HPDE6-E6E7 (cell line): ENCODE measurements at regions not wholly inside any gene's neighbourhood (a gene's known extent, or its start where the extent isn't known, plus 50 kb on each side); places are given as distances from the start of the nearest gene placed in this dataset.

Experiments
- DNase-seq: peaks from one replicate; pipeline ENCODE4 v3.0.0; 2011; ENCODE audit warnings: missing footprints; ENCODE audit errors: extremely low spot score

DNA sequence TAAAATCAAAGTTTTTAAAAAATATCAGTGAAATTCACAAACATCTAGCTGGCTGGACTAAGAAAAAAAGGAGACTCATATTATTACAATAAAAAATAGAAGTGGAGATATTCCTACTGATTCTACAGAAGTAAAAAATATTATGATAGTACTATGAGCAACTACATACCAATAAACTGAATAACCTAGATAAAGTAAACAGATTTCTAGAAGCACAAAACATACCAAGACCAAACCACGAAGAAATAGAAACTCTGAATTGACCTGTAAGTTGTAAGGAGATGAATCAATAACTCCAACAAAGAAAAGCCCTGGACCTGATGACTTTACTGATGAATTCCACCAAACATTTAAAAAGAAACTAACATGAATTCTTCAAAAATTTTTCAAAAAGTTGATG is 867.3 kb downstream of the PCDH18 start:
- no peak for DNase-seq

- no peak for DNase-seq
These were observed 869.8 kb downstream of the PCDH18 start for GRCh38 chr4:136662539-136662938.

DNA sequence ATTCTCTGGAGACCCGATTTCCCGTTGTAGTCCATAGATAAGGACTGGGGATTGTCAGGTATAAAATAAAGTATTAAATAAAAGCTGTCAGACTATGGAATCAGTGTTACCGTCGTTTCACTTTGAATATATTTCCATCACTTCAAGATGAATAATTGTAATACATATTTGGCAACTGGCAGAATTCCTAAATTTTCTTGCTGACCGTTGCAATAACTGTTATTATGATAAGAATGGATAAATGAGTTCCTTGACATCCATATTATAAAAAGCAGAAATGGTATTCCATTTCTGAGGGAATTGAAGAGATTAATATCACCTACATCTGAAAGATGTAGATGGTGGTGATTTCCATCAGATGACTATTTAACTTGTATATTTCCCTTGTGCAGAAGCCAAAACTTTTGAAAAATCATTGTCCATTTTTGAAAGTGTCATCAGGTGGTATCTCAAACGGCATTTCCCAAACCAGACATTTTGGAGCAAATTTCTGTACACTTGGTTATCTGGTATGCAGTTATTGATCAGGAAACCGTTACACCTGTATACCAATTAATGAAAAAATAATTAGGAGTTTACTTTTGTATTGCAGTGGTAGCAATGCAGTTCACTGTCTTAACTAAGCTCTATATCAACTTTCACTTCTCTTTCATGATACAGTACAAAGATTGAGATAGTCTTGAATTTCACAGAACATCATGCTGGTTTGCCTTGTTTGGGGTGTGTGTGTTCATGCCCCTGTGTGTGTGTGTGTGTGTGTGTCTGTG is 878.5 kb downstream of the PCDH18 start:
- DNase-seq: no peak

GRCh38 chr4:136651932-136652331 is 880.4 kb downstream of the PCDH18 start:
- no peak for DNase-seq

- DNase-seq: no peak
These were observed 881.0 kb downstream of the PCDH18 start for GRCh38 chr4:136651278-136651667.

DNA sequence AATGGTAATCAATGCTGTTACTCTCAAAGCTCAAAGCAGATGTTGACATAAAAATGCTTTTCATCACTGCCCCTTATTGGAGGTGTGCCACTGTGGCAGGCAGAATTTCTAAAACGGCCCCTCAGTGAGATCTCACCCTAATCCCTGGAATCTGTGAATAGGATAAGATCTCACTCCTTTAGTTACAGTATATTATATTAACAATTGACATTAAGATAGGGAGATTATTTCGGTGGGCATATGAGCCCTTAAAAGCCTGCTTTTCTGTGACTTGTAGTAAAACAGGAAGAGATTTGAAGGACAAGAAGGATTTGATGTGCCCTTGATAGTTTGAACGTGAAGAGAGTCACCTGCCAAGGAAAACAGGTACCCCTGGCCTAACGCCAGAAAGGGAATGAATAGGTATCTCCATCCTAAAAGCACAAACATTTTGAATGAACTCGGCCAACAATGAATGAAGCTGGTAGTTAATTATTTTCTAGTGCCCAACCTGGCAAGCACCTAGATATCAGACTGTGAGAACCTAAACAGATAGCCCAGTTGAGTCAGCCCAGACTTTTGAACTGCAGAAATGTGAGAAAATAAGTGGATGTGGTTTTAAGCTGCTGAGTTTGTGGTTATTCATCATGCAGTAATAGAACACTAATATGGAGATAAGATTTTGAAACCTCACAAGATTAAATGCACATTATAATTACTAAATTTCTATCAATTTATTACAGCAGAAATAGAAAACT is 881.6 kb downstream of the PCDH18 start:
- peak; percentile 11 for DNase-seq

DNA sequence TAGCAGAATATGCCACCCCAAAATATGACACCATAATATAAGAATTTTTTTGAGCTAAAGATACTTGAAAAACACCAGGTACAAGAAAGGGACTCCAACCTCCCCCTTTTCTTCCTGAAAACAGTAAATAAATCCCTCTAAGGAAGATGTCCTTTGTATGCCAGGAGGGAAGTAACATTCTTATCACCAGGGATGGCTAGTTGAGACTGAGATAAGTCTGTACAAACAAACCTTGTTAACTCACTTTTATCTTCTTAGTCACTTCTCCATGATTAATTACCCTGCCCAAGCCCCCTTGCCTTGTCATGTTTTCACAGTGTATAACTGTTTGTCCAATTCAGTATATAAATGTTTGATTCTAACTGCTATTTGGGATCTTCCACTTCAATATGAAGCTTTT is 888.0 kb downstream of the PCDH18 start:
- DNase-seq: no peak

DNA sequence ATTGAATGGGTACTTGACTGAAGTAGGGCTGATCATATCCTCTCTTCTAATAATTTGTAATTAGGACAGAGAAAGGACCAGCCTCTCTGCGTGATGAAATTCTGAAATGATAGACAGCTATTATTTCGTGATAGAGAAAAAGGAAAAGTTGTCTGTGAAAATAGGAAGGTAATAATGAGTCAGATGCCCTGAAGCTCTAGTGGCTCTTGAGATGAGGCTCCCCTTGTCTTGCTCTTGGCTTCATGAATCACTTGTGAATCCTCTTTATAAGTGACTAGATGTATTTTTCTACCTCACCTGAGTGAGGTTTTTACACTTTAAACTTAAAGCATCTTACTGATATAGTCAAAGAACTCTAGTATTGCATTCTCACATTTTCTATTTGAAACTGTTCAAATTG is 888.9 kb downstream of the PCDH18 start:
- peak; percentile 49 for DNase-seq

DNA sequence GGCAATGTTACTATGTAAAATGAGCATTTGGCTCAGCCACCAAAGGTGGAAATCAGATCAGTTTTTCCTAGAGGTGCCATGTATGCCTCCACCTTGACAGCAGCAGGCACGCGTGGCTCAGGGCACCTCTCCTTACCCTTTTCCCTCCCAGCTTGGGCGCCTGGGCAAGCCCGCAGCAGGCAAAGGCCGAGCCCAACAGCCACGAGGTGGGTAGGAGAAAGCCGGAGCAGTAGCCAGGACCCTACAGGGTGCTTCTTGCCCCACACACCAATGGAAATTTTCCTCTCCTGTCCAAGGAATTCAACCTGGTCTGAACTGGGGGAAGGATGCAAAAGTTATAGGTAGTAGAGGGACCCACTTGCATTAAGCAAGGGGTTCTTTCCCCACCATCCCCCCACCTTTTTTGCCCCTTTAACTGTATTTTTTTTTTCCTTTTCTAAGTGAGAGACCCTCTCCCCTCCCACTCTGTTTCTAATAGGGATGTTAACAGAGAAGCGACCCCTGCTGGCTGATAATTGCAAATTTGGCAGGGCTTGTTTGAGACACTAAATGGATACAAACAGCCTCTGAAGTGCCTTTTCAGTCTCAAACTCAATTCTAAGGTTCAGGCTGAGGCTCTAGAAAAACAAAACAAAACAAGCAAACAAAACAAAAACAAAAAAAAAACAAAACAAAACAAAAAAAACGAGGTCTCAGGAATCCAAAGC is 895.1 kb downstream of the PCDH18 start:
- no peak for DNase-seq

GRCh38 chr4:136636155-136636554 is 896.1 kb downstream of the PCDH18 start:
- no peak for DNase-seq

DNA sequence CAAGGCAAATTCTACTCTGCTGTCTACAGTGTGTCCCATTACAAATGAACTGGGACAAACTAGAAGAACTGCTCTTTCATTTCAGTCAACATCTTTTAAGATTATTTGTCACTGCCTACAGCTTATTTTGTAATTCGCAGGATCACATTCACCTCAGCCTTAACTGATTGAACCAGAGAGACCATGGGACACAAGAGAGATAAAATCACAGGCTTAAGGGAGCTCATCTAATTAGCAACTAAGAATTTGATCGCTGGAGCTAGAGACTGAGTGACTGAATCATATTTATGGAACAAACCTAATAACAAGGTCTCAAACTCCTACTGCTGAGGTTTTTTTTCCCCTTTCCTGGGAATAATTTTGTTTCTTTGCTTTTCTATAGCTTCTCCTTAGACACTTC is 898.2 kb downstream of the PCDH18 start:
- DNase-seq: no peak

- DNase-seq: no peak
These were observed 932.4 kb downstream of the PCDH18 start for GRCh38 chr4:136599890-136600289.

DNA sequence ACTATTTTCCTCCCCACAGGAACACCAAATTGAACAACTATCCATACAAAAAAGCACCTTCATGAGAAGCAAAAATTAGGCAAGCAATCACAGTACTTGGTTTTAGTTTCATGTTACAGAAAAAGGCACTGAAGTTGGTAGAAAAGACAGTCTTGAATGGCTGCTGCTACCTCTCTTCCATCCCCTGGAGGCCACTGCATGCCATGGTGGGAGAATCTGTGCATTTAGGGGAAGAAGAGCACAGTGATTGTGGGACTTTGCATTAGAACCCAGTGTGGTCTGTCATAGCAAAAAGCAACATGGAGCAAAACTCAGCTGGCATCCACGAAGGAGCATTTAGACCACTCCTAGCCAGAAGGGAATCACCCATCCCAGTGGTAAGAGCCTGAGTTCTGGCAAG is 941.9 kb downstream of the PCDH18 start:
- no peak for DNase-seq

- DNase-seq: no peak
These were observed 948.7 kb downstream of the PCDH18 start for GRCh38 chr4:136583567-136583966.

DNA sequence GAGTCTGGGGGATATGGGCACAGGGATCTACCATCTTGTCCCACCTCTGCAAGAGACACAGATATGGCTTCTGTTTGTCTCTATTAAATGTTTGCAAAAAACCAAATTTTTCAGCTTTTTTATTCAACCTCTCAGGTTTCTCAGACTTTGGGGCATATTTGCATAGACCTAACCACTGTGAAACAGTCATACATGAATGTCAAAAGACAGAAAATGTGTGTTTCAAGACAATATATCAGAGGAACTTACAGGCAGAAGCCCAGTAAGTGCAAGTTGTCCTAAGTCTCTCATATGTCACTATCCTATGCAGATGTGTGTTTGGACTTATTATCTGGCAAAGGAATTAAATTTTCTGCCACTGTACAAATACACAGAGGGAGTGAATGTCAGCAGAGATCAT is 951.2 kb downstream of the PCDH18 start:
- DNase-seq: no peak

GRCh38 chr4:136575146-136575545 is 957.1 kb downstream of the PCDH18 start:
- no peak for DNase-seq

- DNase-seq: no peak
These were observed 958.8 kb downstream of the PCDH18 start for GRCh38 chr4:136573460-136573859.

- no peak for DNase-seq
These were observed 961.0 kb downstream of the PCDH18 start for GRCh38 chr4:136571315-136571714.

DNA sequence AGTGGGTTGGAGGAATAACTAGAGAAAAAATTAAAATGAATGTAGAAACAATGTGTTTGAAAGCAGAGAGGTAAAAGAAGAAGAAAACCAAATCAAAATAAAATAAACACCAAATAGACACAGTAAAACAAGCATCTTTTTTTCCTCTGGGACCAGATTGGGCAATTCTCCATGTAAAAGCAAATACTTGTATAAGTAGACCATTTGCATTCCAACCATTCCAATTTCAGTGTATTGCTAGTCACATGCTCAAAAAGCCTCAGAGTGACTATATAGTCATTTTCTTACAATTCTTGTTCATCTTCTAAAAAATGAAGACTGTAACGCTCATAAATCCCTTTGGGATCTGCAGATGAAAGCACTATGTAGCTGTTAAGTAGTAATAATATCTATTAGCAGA is 969.5 kb downstream of the PCDH18 start:
- DNase-seq: no peak

- no peak for DNase-seq
These were observed 973.3 kb downstream of the PCDH18 start for GRCh38 chr4:136558940-136559494.

- DNase-seq: no peak
These were observed 974.9 kb downstream of the PCDH18 start for GRCh38 chr4:136557396-136557795.

DNA sequence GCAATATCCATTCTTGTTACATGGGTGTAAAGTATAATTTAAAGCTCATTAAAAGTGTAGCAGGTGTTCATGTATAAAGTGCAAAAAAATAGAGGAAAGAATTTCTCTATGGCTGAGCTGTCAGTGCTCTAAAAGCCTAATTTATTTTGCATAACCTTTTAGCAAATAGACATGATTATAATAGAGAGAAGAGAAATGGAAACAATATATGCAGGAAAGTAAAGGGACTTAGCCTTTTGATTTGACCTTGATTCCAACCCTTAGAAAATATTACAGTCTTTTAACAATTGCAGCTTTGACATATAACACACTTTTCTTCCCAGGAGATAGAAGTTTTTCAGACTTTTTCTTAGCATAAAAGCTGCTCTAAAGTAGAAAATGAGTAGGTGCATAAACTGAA is 978.3 kb downstream of the PCDH18 start:
- DNase-seq: no peak
